H9 (cell line): ENCODE measurements at regions not wholly inside any gene's neighbourhood (a gene's known extent, or its start where the extent isn't known, plus 50 kb on each side); places are given as distances from the start of the nearest gene placed in this dataset.

Source experiments
- DNase-seq: peaks from one replicate; pipeline ENCODE4 v3.0.0-alpha.2; 2017
- H2AFZ ChIP-seq: one replicate; pipeline ENCODE4 v1.6.1; 2013; ENCODE audit warnings: mild to moderate bottlenecking, low read length, control low read depth, moderate library complexity
- H2AK5ac ChIP-seq: 2 replicates; pipeline ENCODE4 v1.6.1; 2013; ENCODE audit warnings: low read length, control low read depth, mixed read lengths; ENCODE audit not compliant: insufficient read length
- H2BK120ac ChIP-seq: one replicate; pipeline ENCODE4 v1.6.1; 2013; ENCODE audit warnings: low read depth, mild to moderate bottlenecking, low read length, control low read depth, inconsistent platforms; ENCODE audit not compliant: poor library complexity, severe bottlenecking
- H2BK12ac ChIP-seq: 2 replicates; pipeline ENCODE4 v1.6.1; 2013; ENCODE audit warnings: low read length, control low read depth, mixed read lengths, low read depth; ENCODE audit not compliant: insufficient read length
- H2BK15ac ChIP-seq: 2 replicates; pipeline ENCODE4 v1.6.1; 2013; ENCODE audit warnings: low read depth, low read length, control low read depth
- H2BK20ac ChIP-seq: one replicate; pipeline ENCODE4 v1.6.1; 2013; ENCODE audit warnings: low read depth, mild to moderate bottlenecking, low read length, control low read depth, inconsistent platforms; ENCODE audit not compliant: poor library complexity, severe bottlenecking
- H2BK5ac ChIP-seq: 2 replicates; pipeline ENCODE4 v1.6.1; 2013; ENCODE audit warnings: low read length, control low read depth, mixed read lengths; ENCODE audit not compliant: insufficient read length
- H3K14ac ChIP-seq: 2 replicates; pipeline ENCODE4 v1.6.1; 2013; ENCODE audit warnings: low read length, control low read depth; ENCODE audit not compliant: insufficient read depth
- H3K18ac ChIP-seq: 2 replicates; pipeline ENCODE4 v1.6.1; 2013; ENCODE audit warnings: low read depth, mild to moderate bottlenecking, mixed read lengths, low read length, control low read depth; ENCODE audit not compliant: insufficient read length
- H3K23ac ChIP-seq: 2 replicates; pipeline ENCODE4 v1.6.1; 2013; ENCODE audit warnings: low read length, control low read depth, mixed read lengths, low read depth; ENCODE audit not compliant: insufficient read length
- H3K23me2 ChIP-seq: 2 replicates; pipeline ENCODE4 v1.6.1; 2013; ENCODE audit warnings: low read depth, mild to moderate bottlenecking, mixed read lengths, low read length, control low read depth; ENCODE audit not compliant: insufficient read length, poor library complexity, severe bottlenecking
- H3K27ac ChIP-seq: 2 replicates; pipeline ENCODE4 v1.5.1; 2013; ENCODE audit warnings: low read length, control low read depth, mixed read lengths, low read depth; ENCODE audit not compliant: insufficient read length
- H3K27me3 ChIP-seq: 2 replicates; pipeline ENCODE4 v1.6.1; 2013; ENCODE audit warnings: low read length, control low read depth, inconsistent platforms; ENCODE audit not compliant: insufficient read depth
- H3K4ac ChIP-seq: 2 replicates; pipeline ENCODE4 v1.6.1; 2013; ENCODE audit warnings: low read depth, mild to moderate bottlenecking, control low read depth, inconsistent platforms, low read length, moderate library complexity
- H3K4me1 ChIP-seq: 2 replicates; pipeline ENCODE4 v1.6.1; 2013; ENCODE audit warnings: low read length, control low read depth, inconsistent platforms; ENCODE audit not compliant: insufficient read depth
- H3K4me2 ChIP-seq: 2 replicates; pipeline ENCODE4 v1.6.1; 2013; ENCODE audit warnings: low read length, control low read depth, mixed read lengths; ENCODE audit not compliant: insufficient read length, insufficient read depth
- H3K56ac ChIP-seq: 2 replicates; pipeline ENCODE4 v1.6.1; 2013; ENCODE audit warnings: low read depth, mild to moderate bottlenecking, mixed read lengths, low read length, control low read depth; ENCODE audit not compliant: insufficient read length
- H3K79me1 ChIP-seq: 2 replicates; pipeline ENCODE4 v1.6.1; 2013; ENCODE audit warnings: low read depth, mild to moderate bottlenecking, moderate library complexity, low read length, control low read depth, inconsistent platforms; ENCODE audit not compliant: insufficient read depth, poor library complexity, severe bottlenecking
- H3K79me2 ChIP-seq: 2 replicates; pipeline ENCODE4 v1.6.1; 2013; ENCODE audit warnings: low read length, control low read depth, inconsistent platforms; ENCODE audit not compliant: insufficient read depth
- H3K9ac ChIP-seq: 2 replicates; pipeline ENCODE4 v1.6.1; 2013; ENCODE audit warnings: low read length, control low read depth, mixed read lengths; ENCODE audit not compliant: insufficient read length; ENCODE audit errors: extremely low read depth
- H3K9me3 ChIP-seq: one replicate; pipeline ENCODE4 v1.6.1; 2013; ENCODE audit warnings: low read depth, low read length, inconsistent platforms; ENCODE audit not compliant: control insufficient read depth
- H3T11ph ChIP-seq: one replicate; pipeline ENCODE4 v1.6.1; 2013; ENCODE audit warnings: mild to moderate bottlenecking, low read length, control low read depth, inconsistent platforms
- H4K20me1 ChIP-seq: one replicate; pipeline ENCODE4 v1.6.1; 2013; ENCODE audit not compliant: control insufficient read depth, insufficient read length, insufficient read depth
- H4K5ac ChIP-seq: 2 replicates; pipeline ENCODE4 v1.6.1; 2013; ENCODE audit warnings: low read depth, mild to moderate bottlenecking, mixed read lengths, low read length, control low read depth; ENCODE audit not compliant: insufficient read length
- H4K8ac ChIP-seq: replicated peaks from 2 replicates; pipeline ENCODE4 v1.6.1; 2013; ENCODE audit warnings: low read length, control low read depth, mixed read lengths, low read depth; ENCODE audit not compliant: insufficient read length
- H4K91ac ChIP-seq: 2 replicates; pipeline ENCODE4 v1.6.1; 2013; ENCODE audit warnings: low read depth, mild to moderate bottlenecking, moderate library complexity, mixed read lengths, low read length, control low read depth; ENCODE audit not compliant: insufficient read length
- H3K27ac Mint-ChIP-seq, 3 experiments: 2 replicates in 2 of 3; 3 replicates in 1 of 3; pipeline ENCODE4 v1.8.0; 2020 to 2021; ENCODE audit warnings: mixed read lengths in 3 of 3, mild to moderate bottlenecking in 1 of 3, moderate library complexity in 1 of 3
- H3K27me3 Mint-ChIP-seq: 2 replicates; pipeline ENCODE4 v1.8.0; 2021; ENCODE audit warnings: low read depth, mild to moderate bottlenecking, moderate library complexity, mixed read lengths
- H3K36me3 Mint-ChIP-seq, 3 experiments: 2 replicates in 2 of 3; 3 replicates in 1 of 3; pipeline ENCODE4 v1.8.0; 2020 to 2021; ENCODE audit warnings: low read depth in 3 of 3, mixed read lengths in 3 of 3; ENCODE audit not compliant: insufficient read depth in 1 of 3
- H3K4me1 Mint-ChIP-seq, 2 experiments: 2 replicates each; pipeline ENCODE4 v1.8.0; 2020; ENCODE audit warnings: mixed read lengths in 2 of 2
- H3K4me3 Mint-ChIP-seq, 2 experiments: 2 replicates in 1 of 2; 3 replicates in 1 of 2; pipeline ENCODE4 v1.8.0; 2020 to 2021; ENCODE audit warnings: mild to moderate bottlenecking in 2 of 2, mixed read lengths in 2 of 2, moderate library complexity in 1 of 2
- H3K9me3 Mint-ChIP-seq, 2 experiments: 2 replicates in 1 of 2; 3 replicates in 1 of 2; pipeline ENCODE4 v1.8.0; 2020; ENCODE audit warnings: mild to moderate bottlenecking in 2 of 2, mixed read lengths in 2 of 2, moderate library complexity in 1 of 2
- whole genome bisulfite sequencing: extraction: QIAGEN DNeasy Blood & Tissue Kit; methylation state at CpG from one replicate; pipeline ENCODE4 v1.1.7; 2013; ENCODE audit warnings: missing lambda C conversion rate, low lambda C conversion rate, mixed read lengths; ENCODE audit not compliant: insufficient read length; ENCODE audit errors: extremely low coverage; 5-methylcytosine and 5-hydroxymethylcytosine counted together
- TF ChIP-seq, protein P1 (sequence below): fragments of 200-600 bp; sonication (generic); conservative IDR thresholded peaks from 3 replicates; pipeline ENCODE4 v1.8.0; 2021; ENCODE audit warnings: antibody characterized with exemption, mild to moderate bottlenecking

DNA sequence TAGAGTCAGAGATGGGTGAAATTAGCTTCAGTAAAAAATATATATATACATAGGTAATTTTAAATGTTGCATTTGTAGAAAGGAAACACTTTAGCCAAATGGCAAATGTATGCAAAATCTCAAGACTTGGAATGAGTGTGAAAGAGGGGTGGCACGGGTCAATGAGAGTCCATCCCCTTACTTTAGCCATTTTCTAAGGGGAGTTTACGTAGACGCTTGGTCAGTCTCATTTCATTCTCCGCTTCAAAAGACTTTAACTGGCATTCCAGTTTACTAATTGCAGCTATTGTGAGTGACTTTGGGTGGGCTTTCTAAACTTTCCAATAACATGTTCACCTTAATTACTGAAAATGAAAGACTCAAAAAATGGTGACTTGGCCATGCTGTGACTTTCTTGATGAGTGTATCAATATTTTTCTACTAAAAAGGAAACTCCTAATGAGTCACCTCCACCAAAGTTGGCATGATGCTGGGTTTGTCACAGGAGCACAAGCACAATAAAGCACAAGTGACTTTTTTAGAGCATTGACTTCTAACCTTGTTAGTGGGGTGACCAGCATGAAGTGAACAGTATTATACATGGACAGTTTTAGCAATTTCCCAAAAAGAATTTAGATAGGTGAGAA is 356.0 kb upstream of the RASGEF1B start:
- no peaks in the 10 kb centered on the region for H3K27me3 Mint-ChIP-seq
- H3T11ph ChIP-seq = no peak overlapping the region

More for the DNA sequence above, 356.0 kb upstream of the RASGEF1B start:
- H2BK5ac ChIP-seq = no peak overlapping the region
- H3K27ac ChIP-seq = no peak overlapping the region
- no peak overlapping the region for H3K9ac ChIP-seq
- Mint-ChIP-seq H3K27ac (no peak overlapping the region), H3K4me1 (no peaks in the 10 kb centered on the region), H3K4me3 (no peak overlapping the region), H3K36me3 (no peaks in the 10 kb centered on the region), H3K9me3 (no peaks in the 10 kb centered on the region)
- no peak overlapping the region for H2AK5ac ChIP-seq
- H3K79me1 ChIP-seq = no peaks in the 10 kb centered on the region
- no peak overlapping the region for H3K56ac ChIP-seq
- H2BK20ac ChIP-seq = no peak overlapping the region
- H4K20me1 ChIP-seq = no peaks in the 10 kb centered on the region
- TF ChIP-seq, protein P1, sequence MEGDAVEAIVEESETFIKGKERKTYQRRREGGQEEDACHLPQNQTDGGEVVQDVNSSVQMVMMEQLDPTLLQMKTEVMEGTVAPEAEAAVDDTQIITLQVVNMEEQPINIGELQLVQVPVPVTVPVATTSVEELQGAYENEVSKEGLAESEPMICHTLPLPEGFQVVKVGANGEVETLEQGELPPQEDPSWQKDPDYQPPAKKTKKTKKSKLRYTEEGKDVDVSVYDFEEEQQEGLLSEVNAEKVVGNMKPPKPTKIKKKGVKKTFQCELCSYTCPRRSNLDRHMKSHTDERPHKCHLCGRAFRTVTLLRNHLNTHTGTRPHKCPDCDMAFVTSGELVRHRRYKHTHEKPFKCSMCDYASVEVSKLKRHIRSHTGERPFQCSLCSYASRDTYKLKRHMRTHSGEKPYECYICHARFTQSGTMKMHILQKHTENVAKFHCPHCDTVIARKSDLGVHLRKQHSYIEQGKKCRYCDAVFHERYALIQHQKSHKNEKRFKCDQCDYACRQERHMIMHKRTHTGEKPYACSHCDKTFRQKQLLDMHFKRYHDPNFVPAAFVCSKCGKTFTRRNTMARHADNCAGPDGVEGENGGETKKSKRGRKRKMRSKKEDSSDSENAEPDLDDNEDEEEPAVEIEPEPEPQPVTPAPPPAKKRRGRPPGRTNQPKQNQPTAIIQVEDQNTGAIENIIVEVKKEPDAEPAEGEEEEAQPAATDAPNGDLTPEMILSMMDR = no peak
- no peak overlapping the region for H3K18ac ChIP-seq
- no peaks in the 10 kb centered on the region for H3K4me1 ChIP-seq
- H3K27me3 ChIP-seq = no peaks in the 10 kb centered on the region
- H4K91ac ChIP-seq = no peak overlapping the region
- H2AFZ ChIP-seq = no peak overlapping the region
- no peak overlapping the region for H4K5ac ChIP-seq
- H3K4me2 ChIP-seq = no peak overlapping the region
- H4K8ac ChIP-seq = no peak overlapping the region
- no peaks in the 10 kb centered on the region for H3K9me3 ChIP-seq
- no peak overlapping the region for H2BK120ac ChIP-seq
- no peak overlapping the region for H3K4ac ChIP-seq
- H3K14ac ChIP-seq = no peak overlapping the region
- H2BK15ac ChIP-seq = no peak overlapping the region
- H3K23ac ChIP-seq = no peak overlapping the region
- no CpG with 5 or more reads among the region's 4 CpGs for WGBS
- no peak overlapping the region for H2BK12ac ChIP-seq
- DNase-seq = no peak
- no peaks in the 10 kb centered on the region for H3K79me2 ChIP-seq
- H3K23me2 ChIP-seq = no peaks in the 10 kb centered on the region
